IPS-18a (cell line): ENCODE measurements at regions not wholly inside any gene's neighbourhood (a gene's known extent, or its start where the extent isn't known, plus 50 kb on each side); places are given as distances from the start of the nearest gene placed in this dataset.

ENCODE experiments used
- H3K27ac ChIP-seq: one replicate; pipeline ENCODE4 v1.5.1; 2013; ENCODE audit warnings: low read length
- H3K27me3 ChIP-seq: one replicate; pipeline ENCODE4 v1.6.1; 2013; ENCODE audit warnings: mild to moderate bottlenecking, low read length; ENCODE audit not compliant: control insufficient read depth, insufficient read depth
- H3K36me3 ChIP-seq: one replicate; pipeline ENCODE4 v1.6.1; 2013; ENCODE audit warnings: low read depth, low read length; ENCODE audit not compliant: control insufficient read depth
- H3K4me1 ChIP-seq: one replicate; pipeline ENCODE4 v1.6.1; 2013; ENCODE audit warnings: low read depth, low read length; ENCODE audit not compliant: control insufficient read depth
- H3K4me3 ChIP-seq: one replicate; pipeline ENCODE4 v1.5.1; 2013; ENCODE audit warnings: low read length
- H3K9ac ChIP-seq: one replicate; pipeline ENCODE4 v1.6.1; 2013; ENCODE audit warnings: mild to moderate bottlenecking, low read length, moderate library complexity
- H3K9me3 ChIP-seq: one replicate; pipeline ENCODE4 v1.6.1; 2013; ENCODE audit warnings: low read depth, low read length; ENCODE audit not compliant: control insufficient read depth

GRCh38 chr10:113452146-113452845 lies 100.6 kb upstream of the HABP2 start:
- Histone ChIP-seq H3K4me3 (no peak overlapping the region), H3K27me3 (no peaks in the 10 kb centered on the region), H3K4me1 (no peaks in the 10 kb centered on the region), H3K36me3 (no peaks in the 10 kb centered on the region), H3K9me3 (no peaks in the 10 kb centered on the region), H3K27ac (no peak overlapping the region), H3K9ac (no peak overlapping the region)

- H3K36me3 ChIP-seq = no peaks in the 10 kb centered on the region
- no peak overlapping the region for H3K4me3 ChIP-seq
- no peak overlapping the region for H3K27ac ChIP-seq
- no peaks in the 10 kb centered on the region for H3K9me3 ChIP-seq
- H3K9ac ChIP-seq = no peak overlapping the region
- H3K27me3 ChIP-seq = no peaks in the 10 kb centered on the region
- no peaks in the 10 kb centered on the region for H3K4me1 ChIP-seq
Measured at GRCh38 chr10:113453351-113453750, 99.5 kb upstream of the HABP2 start.

GRCh38 chr10:113454341-113455061 lies 98.4 kb upstream of the HABP2 start:
- Histone ChIP-seq H3K9ac (no peak overlapping the region), H3K4me1 (no peaks in the 10 kb centered on the region), H3K4me3 (no peak overlapping the region), H3K27ac (no peak overlapping the region), H3K27me3 (no peaks in the 10 kb centered on the region), H3K9me3 (no peaks in the 10 kb centered on the region), H3K36me3 (no peaks in the 10 kb centered on the region)

GRCh38 chr10:113455947-113456346 lies 96.9 kb upstream of the HABP2 start:
- no peaks in the 10 kb centered on the region for H3K36me3 ChIP-seq
- no peak overlapping the region for H3K4me3 ChIP-seq
- H3K9me3 ChIP-seq = no peaks in the 10 kb centered on the region
- H3K4me1 ChIP-seq = no peaks in the 10 kb centered on the region
- H3K9ac ChIP-seq = no peak overlapping the region
- H3K27me3 ChIP-seq = no peaks in the 10 kb centered on the region
- no peak overlapping the region for H3K27ac ChIP-seq

- Histone ChIP-seq H3K27me3 (no peaks in the 10 kb centered on the region), H3K4me3 (no peak overlapping the region), H3K9ac (no peak overlapping the region), H3K9me3 (no peaks in the 10 kb centered on the region), H3K27ac (no peak overlapping the region), H3K36me3 (no peaks in the 10 kb centered on the region), H3K4me1 (no peaks in the 10 kb centered on the region)
Measured at GRCh38 chr10:113456741-113457140, 96.1 kb upstream of the HABP2 start.

GRCh38 chr10:113457408-113457807 lies 95.4 kb upstream of the HABP2 start:
- Histone ChIP-seq H3K27me3 (no peaks in the 10 kb centered on the region), H3K4me3 (no peak overlapping the region), H3K9ac (no peak overlapping the region), H3K4me1 (no peaks in the 10 kb centered on the region), H3K9me3 (no peaks in the 10 kb centered on the region), H3K36me3 (no peaks in the 10 kb centered on the region), H3K27ac (no peak overlapping the region)

GRCh38 chr10:113458451-113458850 lies 94.4 kb upstream of the HABP2 start:
- no peaks in the 10 kb centered on the region for H3K9me3 ChIP-seq
- H3K4me1 ChIP-seq = no peaks in the 10 kb centered on the region
- H3K4me3 ChIP-seq = no peak overlapping the region
- no peaks in the 10 kb centered on the region for H3K36me3 ChIP-seq
- H3K27me3 ChIP-seq = no peaks in the 10 kb centered on the region
- H3K9ac ChIP-seq = no peak overlapping the region
- no peak overlapping the region for H3K27ac ChIP-seq

GRCh38 chr10:113458944-113459343 lies 93.9 kb upstream of the HABP2 start:
- Histone ChIP-seq H3K4me1 (no peaks in the 10 kb centered on the region), H3K9ac (no peak overlapping the region), H3K27me3 (no peaks in the 10 kb centered on the region), H3K4me3 (no peak overlapping the region), H3K27ac (no peak overlapping the region), H3K9me3 (no peaks in the 10 kb centered on the region), H3K36me3 (no peaks in the 10 kb centered on the region)

- Histone ChIP-seq H3K4me1 (no peaks in the 10 kb centered on the region), H3K4me3 (no peak overlapping the region), H3K27ac (no peak overlapping the region), H3K27me3 (no peaks in the 10 kb centered on the region), H3K9ac (no peak overlapping the region), H3K9me3 (no peaks in the 10 kb centered on the region), H3K36me3 (no peaks in the 10 kb centered on the region)
Measured at GRCh38 chr10:113459626-113460280, 93.1 kb upstream of the HABP2 start.

- Histone ChIP-seq H3K9ac (no peak overlapping the region), H3K4me1 (no peaks in the 10 kb centered on the region), H3K9me3 (no peaks in the 10 kb centered on the region), H3K27ac (no peak overlapping the region), H3K36me3 (no peaks in the 10 kb centered on the region), H3K27me3 (no peaks in the 10 kb centered on the region), H3K4me3 (no peak overlapping the region)
Measured at GRCh38 chr10:113463083-113463482, 89.8 kb upstream of the HABP2 start.

- Histone ChIP-seq H3K27me3 (no peaks in the 10 kb centered on the region), H3K4me1 (no peaks in the 10 kb centered on the region), H3K36me3 (no peaks in the 10 kb centered on the region), H3K4me3 (no peak overlapping the region), H3K9ac (no peak overlapping the region), H3K9me3 (no peaks in the 10 kb centered on the region), H3K27ac (no peak overlapping the region)
Measured at GRCh38 chr10:113463777-113464176, 89.1 kb upstream of the HABP2 start.
